ENCODE measurements at regions not wholly inside any gene's neighbourhood (a gene's known extent, or its start where the extent isn't known, plus 50 kb on each side); places are given as distances from the start of the nearest gene placed in this dataset.
"Not testable (repeated sequence)": the region's sequence is repeated elsewhere in the genome, so short reads cannot be mapped to it uniquely, and the experiment has no call there.

DNA sequence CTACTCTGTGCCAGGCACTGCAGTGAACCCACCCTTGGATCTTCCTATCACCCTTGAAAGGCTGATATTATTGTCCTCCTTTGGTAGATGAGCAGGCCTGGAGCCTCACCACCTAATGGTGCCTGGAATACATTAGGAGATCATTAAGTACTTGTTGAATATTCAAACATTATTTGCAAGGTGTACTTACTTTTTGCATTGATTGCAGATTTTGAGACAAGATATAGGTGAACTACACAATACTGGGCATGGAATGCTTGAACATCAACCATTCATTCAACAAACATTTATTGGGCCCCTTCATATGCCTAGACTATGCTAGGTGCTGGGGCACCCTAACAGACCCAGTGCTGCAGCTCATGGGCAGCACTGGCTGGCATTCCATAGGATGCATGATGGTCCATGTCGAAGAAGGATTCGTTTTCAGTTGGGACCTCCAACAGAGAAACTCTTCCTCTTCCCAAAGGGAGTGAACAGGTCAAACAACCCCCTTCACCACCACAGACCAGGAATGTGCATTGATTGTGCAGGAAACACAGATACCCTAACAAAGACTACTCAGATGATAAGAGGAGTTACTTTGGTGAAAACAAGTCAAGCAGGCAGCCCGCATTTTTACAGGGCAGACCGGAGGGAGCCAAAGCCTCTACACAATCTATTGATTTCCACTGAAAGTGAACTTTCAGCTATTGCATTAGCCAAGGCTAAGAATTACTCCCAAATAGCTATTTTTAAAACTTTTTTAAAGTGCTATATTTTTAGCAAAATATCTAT lies 149.6 kb upstream of the SH3BP4 start:
- no peak for DNase-seq (ENCODE audit: low spot score)

DNA sequence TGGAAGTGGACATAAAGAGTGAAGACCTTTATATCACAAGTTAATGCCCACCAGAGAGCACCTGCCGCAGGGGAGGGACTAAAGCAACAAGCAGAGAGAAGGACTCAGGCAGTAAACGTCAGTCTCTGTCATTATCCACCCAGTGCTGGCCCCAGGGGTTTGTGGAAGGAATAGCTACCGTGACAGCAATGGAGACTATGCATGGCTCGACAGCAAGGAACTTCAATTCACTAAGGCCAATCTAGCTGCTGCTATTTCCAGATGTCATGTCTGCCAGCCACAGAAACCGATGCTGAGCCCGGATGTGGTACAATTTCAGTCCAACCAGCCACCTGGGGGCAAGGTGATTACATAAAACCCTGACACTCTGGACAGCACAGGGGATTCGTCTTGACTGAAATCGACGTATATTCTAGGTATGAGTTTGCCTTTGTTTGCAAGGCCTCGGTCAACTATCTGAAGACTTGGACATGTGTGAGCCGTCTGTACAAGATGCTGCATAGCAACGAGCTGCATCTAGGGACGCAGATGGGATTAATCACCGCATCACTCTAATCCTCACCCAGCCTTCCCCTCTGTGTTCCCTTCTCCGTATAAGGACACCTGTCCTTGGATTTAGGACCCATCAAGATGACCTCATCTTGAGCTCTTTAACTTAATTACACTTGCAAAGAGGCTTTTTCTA lies 154.1 kb upstream of the SH3BP4 start:
- DNase-seq (ENCODE audit: low spot score), result no peak

DNA sequence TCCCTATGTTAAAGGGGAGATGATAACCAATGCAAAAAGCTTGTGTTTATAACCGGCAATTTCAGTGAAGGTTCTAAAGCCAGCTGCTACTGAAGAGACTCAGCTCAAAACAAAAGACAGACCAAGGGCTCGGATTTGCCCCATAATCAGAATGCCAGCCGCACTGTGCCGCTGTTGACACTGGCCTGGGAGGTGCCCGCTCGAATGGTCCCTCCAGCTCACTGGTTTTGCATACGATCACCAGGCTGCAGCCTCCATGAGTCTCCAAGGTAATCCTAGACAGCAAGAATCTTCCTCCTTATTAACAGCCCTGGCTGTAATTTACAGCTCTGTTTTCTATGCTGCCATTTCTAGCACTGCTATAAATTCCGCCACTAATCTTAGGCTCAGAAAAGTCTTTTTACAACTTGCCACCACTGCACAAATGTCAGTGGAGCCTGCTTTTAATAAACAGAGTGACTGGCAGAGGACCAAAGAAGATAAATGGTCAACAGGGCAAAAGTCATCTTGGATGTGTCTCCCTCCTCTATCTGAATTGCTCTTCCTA lies 155.7 kb upstream of the SH3BP4 start:
- no peak for DNase-seq (ENCODE audit: low spot score)

DNA sequence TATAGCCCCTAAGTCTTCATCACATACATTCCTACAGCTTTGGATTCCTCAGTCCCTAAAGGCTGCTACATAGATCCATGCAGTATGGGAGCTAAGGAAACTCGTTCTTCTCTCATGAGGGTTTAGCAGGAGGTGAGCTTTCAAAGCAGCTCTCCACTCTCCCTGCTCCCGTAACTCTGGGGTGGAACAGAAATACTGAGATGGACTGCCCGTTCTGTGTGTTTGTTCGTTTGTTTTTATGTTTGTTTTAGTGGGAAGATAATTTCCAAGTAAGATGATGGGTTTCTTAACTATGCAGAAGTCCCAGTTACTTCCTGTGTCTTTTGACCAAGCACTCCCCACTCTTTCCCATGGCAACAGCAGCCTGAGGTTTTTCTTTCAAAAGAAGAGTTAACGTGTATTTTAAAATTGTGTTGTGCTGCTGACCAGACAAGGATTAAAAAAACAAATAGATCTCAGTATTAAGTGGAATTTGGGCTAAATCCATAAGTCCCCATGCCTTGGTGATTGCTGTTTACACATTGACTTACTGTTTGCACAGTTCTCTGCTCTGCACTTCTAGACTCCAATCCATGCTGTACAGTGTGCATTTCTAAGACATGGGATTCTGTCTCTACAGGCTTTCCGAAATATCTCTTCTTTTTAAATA lies 156.4 kb upstream of the SH3BP4 start:
- peak; percentile 6 for DNase-seq (ENCODE audit: low spot score)

DNA sequence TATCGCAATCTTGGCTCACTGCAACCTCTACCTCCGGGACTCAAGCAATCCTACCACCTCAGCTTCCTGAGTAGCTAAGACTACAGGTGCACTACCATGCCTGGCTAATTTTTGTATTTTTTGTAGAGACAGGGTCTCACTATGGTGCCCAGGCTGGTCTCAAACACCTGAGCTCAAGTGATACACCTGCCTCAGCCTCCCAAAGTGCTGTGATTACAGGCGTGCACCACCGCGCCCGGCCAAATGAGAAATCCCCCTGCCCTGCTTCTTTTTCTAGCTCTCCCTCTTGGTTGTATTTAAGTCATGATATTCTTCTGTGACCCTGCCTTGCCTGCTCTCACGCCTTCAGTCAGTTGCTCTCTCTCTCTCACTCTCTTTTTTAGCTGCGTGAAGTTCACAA lies 157.0 kb upstream of the SH3BP4 start:
- no peak for DNase-seq (ENCODE audit: low spot score)

DNA sequence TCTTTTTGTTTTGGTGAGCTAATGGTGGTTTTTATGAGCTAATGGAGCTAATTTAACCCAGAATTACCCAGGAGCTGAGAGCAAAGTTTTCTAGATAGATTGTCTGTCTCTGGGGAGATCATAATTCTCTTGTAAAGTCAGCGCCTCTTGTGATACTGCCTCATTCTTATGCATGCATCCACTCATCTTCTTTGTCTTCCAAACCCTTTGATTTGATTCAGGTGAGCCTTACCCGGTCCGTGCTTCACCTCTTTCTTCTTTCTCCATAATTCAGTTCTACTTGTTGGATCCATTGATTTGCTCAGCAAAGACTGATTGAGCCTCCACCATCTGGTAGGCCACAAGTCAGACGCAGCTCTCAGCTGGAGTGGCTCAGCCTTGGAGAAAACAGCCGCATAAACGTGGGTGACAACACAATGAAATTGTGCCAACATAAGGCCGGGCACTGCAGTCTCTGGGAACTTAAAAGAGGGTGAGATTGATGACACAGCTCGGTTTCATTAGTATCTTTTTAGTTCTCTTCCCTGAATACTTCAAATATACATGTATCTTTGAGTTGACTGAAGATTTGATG lies 158.5 kb upstream of the SH3BP4 start:
- no peak for DNase-seq (ENCODE audit: low spot score)

DNA sequence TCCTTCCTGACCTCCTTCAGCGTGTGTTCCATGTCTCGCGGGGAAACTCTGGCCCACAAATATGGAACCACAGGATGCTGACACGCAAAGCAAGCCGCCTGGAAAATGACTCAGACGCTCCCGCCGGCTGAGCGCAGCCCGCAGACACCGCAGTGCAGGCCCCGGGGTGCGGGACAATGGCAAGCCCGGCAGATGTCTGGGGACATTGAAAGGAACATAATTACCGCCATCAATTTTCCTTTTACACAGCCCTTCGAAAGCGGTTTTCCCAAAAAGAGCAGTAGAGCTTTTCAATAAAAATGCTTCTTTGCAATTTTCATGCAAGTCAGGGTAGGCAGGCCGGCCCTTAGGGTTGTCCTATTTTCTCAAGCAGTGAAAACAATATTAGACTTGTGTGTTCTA lies 159.2 kb upstream of the SH3BP4 start:
- peak; percentile 35 for DNase-seq (ENCODE audit: low spot score)

DNA sequence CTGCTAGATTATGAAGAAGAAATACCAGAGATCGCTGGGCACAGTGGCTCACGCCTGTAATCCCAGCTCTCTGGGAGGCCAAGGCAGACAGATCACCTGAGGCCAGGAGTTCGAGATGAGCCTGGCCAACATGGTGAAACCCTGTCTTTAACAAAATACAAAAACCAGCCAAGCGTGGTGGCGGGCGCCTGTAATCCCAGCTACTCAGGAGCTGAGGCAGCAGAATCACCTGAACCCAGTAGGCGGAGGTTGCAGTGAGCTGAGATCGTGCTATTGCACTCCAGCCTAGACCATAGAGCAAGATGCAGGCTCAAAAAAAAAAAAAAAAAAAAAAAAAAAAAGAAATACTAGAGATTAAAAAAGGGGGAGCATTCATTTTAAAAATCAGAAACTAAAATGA lies 159.7 kb upstream of the SH3BP4 start:
- not testable (repeated sequence) for DNase-seq (ENCODE audit: low spot score)

DNA sequence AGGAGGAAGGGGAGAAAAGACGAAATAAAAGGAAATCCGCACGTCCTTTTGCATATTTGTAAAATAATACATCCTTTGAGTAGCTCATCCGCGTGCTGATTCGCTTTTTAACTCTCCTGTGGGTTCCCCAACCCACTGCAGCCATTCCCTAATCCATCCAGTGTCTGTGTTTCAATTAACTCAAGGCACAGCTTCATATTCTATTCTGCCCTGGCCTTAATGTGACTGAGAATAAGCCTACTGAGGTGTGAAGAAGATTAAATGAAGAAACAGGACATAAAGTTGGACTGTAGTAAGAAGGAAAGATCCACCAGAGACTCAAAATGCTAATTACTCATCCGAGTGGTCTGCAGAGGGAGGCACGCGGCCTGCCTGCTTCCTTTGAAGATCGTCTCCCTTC lies 161.4 kb upstream of the SH3BP4 start:
- DNase-seq (ENCODE audit: low spot score), result no peak

DNA sequence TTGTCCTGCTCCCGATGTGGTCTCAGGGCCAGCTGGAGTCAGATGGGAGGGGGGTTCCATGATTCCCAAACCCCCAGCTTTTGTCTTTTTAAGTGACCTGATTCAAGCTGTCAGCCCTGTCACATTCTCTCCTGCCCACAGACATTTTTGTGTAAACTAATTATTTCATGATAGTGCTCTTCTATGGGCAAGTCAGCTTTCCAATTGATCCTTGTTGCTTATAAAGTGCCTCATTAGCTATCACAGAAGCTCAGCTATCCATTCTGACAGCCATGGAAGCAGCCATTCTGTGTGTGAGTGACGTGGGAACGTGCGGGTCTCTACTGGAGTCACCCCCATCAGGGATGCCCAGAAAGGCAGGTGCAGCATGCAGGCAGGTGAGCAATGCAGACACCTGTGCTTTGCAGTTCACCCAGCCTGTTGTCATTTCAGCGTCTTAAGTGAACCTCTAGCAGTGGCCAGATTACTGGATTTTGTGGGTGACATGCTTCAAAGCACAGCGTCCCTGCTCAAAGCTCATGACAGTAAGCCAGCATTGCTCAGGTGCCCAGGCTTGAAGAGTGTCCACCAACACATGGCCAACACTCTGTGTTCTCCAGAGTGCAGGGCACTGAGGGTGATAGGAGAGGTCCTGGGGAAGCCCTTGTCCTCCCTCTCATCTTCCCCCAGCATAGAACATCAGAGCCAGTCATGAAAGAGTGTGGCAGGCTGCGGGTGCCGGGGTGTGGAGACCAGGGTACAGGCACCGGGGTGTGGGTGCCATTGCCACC lies 162.1 kb upstream of the SH3BP4 start:
- DNase-seq (ENCODE audit: low spot score), result no peak

DNA sequence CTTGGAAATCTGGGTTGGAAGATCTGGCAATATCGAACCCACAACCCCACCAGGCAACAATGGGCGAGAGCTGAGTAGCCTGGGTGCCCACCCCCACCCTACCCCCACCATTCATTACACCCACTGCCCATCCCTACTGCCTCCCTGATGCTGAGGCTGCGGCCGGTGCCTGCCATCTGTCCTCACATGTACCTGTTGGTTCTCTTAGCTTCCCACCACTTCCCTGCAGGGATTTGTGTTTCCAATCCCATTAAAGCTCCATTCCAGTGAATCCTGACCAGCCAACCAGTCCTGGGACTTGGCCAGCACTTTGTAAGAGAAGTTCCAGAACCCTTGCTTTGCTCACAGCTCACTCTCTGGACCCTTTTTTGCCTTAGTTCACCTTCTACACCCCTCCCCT lies 163.0 kb upstream of the SH3BP4 start:
- DNase-seq (ENCODE audit: low spot score), result no peak

DNA sequence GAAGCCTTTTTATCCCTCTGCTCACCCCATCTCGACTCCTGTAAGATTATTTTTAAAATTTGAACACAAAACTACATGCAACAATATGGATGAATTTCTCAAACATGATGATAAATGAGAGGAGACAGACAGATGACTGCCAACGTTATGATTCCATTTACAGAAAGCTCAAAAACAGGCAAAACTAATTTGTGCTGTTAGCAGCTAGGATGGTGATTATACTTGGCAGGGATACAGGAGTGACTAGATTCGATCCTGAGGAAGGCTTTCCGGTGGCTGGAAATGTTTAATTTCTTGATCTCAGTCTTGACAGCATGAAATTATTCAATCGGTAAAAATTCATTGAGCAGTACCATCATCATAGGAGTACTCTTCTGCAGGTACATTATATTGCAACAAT lies 163.4 kb upstream of the SH3BP4 start:
- DNase-seq (ENCODE audit: low spot score), result no peak

DNA sequence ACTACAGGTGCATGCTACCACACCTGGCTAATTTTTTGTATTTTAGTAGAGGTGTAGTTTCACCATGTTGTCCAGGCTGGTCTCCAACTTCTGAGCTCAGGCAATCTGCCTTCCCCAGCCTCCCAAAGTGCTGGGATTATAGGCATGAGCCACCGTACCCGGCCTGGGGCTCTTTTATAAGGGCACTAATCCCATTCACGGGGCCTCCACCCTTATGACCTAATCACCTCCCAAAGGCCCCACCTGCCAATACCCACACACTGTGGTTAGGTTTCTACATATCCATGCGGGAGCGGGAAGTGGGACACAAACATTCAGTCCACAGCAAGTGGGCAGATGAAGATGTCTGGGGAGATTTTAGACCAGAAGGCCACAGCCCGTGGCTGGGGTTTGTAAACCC lies 164.7 kb upstream of the SH3BP4 start:
- no peak for DNase-seq (ENCODE audit: low spot score)

DNA sequence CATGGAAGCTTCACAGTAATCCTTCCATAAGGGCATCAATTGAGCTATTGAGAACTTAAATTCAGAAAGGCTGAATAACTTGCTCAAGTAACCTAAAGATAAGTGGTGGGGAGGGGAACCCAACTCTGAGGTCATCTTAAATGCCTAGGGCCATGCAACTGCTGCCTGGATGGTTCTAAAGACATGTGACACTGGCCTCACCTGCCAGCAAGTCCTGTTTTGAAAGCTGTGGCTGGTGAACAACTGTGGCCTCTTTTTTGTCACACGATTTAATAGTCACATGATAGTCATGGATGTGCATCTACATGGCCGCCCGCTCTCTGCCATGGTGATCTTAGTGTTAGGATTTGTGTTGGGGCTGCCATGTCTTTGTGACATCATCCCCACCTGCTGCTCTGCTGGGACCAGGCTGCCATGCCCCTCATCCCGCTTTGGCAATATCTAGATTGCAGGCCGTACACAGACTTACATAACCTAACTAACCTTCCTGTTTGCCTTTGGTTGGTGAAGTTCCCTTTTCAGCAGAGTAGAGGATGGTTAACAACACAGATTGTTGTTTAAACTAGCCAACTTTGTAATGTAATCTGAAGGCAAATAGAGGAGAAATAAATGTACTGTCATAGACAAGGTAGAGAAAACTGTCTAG lies 177.9 kb upstream of the SH3BP4 start:
- no peak for DNase-seq (ENCODE audit: low spot score)

DNA sequence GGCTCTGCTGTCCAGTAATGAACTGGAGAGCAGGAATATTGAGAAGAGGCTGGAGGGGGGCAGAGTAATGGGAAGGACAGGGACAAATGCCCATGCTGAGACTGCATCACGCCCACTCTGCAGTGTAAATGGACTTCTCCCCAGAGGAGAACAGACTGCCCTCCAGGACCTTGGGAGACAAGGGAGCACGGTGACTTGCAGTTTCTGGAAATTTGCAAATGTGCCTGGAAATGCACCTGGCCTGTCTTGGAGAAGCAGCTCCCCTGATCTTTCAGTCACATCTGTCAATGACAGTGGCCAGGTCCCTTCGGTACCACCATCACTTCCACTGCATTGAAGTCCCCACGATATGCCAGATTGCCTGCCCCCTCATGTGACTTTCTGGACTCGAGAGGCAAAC lies 178.7 kb upstream of the SH3BP4 start:
- DNase-seq (ENCODE audit: low spot score), result no peak

DNA sequence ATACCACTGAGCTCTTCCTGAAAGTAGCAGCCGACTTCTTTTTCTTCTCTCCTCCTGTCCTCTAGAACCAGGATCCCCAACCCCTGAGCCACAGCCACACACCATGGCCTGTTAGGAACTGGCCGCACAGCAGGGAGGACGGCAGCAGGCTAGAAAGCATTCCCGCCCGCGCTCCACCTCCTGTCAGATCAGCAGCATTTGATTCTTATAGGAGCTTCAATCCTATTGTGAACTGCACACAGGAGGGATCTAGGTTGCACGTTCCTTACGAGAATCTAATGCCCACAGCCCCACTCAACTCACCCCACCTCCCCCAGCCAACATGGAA lies 179.1 kb upstream of the SH3BP4 start:
- DNase-seq (ENCODE audit: low spot score), result no peak

DNA sequence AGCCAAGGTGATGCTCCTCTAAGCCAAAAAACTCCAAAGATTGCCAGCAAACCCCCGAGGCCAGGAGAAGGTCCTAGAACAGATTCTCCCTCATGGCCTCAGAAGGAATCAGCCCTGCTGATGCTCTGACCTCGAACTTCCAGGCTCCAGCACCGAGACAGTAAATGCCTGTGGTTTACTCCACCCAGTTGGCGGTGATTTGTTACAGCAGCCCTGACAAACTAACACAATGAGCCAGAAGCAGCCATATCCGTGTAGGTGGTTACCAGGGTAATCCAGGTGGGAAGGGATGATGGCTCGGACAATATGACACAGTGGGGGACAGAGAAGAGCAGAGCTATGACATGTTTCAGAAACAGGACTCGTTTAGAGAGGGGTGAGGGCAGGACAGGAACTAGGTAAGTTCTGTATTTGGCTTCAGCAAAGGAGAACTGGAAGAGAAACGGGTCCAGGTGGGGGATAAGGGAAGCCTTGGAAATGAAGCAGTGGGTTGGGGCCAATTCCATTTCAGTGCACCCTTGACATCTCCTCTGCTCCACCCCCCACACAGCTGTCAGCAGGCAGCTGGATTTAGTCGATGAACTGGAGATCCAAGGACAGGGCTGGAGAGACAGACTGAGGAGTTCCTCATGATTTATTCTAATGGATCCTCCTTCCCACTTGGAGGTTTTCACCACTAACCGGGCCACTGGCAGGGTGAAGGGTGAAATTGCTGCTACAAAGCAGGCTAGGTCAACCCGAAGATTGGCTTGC lies 179.7 kb upstream of the SH3BP4 start:
- peak; percentile 87 for DNase-seq (ENCODE audit: low spot score)

DNA sequence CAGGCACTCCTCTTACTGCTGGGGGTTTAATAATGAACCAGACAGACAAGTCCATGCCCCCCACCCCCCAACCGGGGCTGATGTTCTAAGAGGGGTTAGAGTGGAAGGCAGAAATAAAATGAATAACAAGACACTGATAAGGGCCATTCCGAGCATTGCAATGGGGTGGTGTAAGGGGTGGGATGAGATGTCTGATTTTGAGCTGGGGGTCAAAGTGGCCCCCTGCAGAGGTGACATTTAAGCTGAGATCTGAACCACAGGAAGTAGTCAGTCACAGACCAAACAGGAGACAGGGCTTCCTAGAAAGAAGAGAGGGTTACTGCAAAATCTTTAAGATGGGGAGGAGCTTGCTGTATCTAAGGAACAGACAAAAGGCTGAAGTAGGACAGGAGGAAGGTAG lies 180.6 kb upstream of the SH3BP4 start:
- DNase-seq (ENCODE audit: low spot score), result peak; percentile 12

DNA sequence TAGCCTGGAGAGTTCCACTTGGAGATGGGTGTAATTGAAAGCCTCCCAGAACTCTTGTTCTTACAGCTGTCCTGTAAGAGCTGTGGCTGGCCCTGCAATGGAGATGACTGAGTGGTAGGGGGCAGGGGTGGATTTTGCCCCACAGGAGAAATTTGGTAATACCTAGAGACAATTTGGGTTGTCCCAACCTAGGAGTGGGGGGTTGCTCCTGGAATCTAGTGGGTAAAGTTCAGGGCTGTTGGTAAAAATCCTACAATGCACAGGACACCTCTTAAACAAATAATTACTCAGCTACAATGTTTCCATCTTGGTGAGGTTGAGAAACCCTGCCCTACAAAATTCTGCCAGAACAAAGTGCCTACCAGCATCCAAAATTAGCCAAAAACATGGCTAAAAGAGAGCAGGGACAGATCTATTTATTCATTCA lies 181.1 kb upstream of the SH3BP4 start:
- no peak for DNase-seq (ENCODE audit: low spot score)

DNA sequence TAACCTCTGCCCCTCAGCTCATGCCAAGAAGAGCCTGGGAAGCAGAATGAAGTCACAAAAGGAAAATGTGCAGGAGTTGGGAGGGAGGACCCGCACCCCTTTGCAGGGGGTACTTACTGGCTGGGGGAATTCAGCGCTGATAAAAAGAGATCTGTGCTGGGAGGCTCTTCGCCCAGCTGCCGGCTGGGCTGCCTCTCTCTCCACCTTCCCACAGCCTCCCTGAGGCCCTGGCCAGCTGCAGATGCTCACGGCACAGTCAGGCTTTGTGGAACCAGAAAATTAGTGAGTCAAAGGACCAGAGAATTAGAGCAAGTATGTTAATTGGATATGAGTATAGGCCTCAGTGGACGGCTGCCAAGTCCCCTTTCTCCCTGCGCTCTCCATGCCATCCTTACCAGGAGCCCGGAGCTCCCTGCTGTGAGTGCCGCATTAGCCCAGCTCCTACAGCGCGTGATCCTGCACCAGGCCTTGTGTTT lies 181.7 kb upstream of the SH3BP4 start:
- peak; percentile 76 for DNase-seq (ENCODE audit: low spot score)

Measured in A172 (cell line).